Ovary (tissue), 3 donors: ENCODE measurements at regions not wholly inside any gene's neighbourhood (a gene's known extent, or its start where the extent isn't known, plus 50 kb on each side); places are given as distances from the start of the nearest gene placed in this dataset.

Experiments used
- EP300 ChIP-seq: sonication (generic); formaldehyde crosslinking; IDR thresholded peaks from one replicate; pipeline ENCODE4 v1.6.1; 2017; ENCODE audit warnings: antibody characterized with exemption
- TF ChIP-seq, protein P1 (sequence below), 3 donors: fragments of 450-650 bp in 2 of 3; fragments of 200-600 bp in 1 of 3; IDR thresholded peaks; one replicate each; pipeline versions ENCODE4 v1.5.1 to v1.8.0; 2016 to 2022; ENCODE audit warnings: antibody characterized with exemption in 3 of 3, mild to moderate bottlenecking in 1 of 3
- donor health status: DM: no; HTN: no; CAD: no.

DNA sequence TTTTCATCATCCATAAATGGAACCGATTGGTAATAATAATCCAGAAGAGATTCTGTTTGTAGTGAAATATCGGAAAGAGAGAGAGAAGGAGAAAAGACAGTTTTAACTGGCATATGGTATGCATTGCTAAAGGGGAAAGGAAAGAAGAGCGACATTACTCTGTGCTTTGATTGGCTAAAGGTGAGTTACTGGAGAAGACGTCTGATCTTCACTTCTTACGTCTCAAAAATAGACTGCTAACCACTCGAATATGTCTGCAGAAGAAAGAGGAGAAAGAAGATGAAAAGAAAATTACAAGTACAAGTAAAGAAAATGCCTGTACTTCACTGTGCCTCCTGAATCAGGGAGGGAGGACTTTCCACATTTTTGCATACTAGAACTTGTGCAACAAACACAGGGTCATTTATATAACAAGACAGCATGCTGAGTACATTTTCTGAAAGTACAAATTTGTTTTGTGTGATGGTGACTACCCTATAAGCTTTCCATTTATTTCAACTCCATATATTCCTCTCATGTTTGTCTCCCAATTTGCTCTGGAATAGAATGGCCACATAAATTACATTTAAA, 787.2 kb downstream of the RNF144A start:
- TF ChIP-seq, protein P1, sequence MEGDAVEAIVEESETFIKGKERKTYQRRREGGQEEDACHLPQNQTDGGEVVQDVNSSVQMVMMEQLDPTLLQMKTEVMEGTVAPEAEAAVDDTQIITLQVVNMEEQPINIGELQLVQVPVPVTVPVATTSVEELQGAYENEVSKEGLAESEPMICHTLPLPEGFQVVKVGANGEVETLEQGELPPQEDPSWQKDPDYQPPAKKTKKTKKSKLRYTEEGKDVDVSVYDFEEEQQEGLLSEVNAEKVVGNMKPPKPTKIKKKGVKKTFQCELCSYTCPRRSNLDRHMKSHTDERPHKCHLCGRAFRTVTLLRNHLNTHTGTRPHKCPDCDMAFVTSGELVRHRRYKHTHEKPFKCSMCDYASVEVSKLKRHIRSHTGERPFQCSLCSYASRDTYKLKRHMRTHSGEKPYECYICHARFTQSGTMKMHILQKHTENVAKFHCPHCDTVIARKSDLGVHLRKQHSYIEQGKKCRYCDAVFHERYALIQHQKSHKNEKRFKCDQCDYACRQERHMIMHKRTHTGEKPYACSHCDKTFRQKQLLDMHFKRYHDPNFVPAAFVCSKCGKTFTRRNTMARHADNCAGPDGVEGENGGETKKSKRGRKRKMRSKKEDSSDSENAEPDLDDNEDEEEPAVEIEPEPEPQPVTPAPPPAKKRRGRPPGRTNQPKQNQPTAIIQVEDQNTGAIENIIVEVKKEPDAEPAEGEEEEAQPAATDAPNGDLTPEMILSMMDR (IDR thresholded peaks at IDR 0.05) = no peak
- no peak for TF ChIP-seq EP300
